ENCODE measurements at regions not wholly inside any gene's neighbourhood (a gene's known extent, or its start where the extent isn't known, plus 50 kb on each side); places are given as distances from the start of the nearest gene placed in this dataset.

DNA sequence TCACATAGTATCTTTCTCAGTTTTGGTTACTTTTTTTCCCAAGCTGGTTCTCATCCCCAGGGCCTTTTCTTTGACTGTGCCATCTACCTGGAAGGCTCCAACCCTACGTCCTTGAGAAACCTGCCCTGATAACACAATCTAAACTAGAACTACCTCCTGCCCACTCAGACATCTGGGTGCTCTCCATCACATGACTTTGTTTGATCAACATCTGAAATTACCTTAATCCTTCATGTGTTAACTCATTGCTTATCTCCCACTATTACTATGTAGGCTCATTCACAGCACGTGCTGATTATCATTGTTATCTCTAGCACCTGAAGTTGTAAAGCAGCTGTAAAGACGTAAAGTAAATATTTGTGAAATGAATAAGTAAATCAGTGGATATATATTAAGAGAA lies 784.0 kb downstream of the TMTC2 start:
- FAIRE-seq (no peak), DNase-seq (ENCODE audit: low read depth in 1 of 2, low spot score in 2 of 2) (no peak)
- H4K5ac ChIP-seq (ENCODE audit: insufficient read length, low read depth, low read length): no peak overlapping the region
- H3K9ac ChIP-seq (replicated peaks in 1 of 4; ENCODE audit: extremely low read depth in 1 of 4, low read depth in 3 of 4, low read length in 3 of 4): no peak overlapping the region
- H2BK12ac ChIP-seq (ENCODE audit: low read depth, low read length): no peak overlapping the region
- no peak overlapping the region for H3K56ac ChIP-seq (replicated peaks; ENCODE audit: insufficient read length, low read depth, low read length)
- H3K9me3 ChIP-seq (ENCODE audit: insufficient read depth in 2 of 2, low read depth in 1 of 2, low read length in 1 of 2): no peaks in the 10 kb centered on the region
- H3K27me3 ChIP-seq (replicated peaks in 1 of 4; ENCODE audit: control insufficient read depth in 3 of 4, extremely low read depth in 1 of 4, insufficient read depth in 3 of 4, low read length in 3 of 4): no peaks in the 10 kb centered on the region
- H3K23me2 ChIP-seq (ENCODE audit: low read depth, low read length): no peaks in the 10 kb centered on the region
- no peak overlapping the region for H4K8ac ChIP-seq (ENCODE audit: extremely low read depth, insufficient read depth, low read length)
- H3K79me1 ChIP-seq (ENCODE audit: low read depth, low read length): no peaks in the 10 kb centered on the region
- H2AFZ ChIP-seq (ENCODE audit: low read length): 0 out of 2 replicates have a peak overlapping the region, but pooled peaks have one; percentile 9
- CTCF ChIA-PET (ENCODE audit: partially characterized antibody): no interaction called here
- H3K4me2 ChIP-seq (ENCODE audit: insufficient read depth in 1 of 2, low read depth in 2 of 2, low read length in 2 of 2): no peak overlapping the region
- no peak overlapping the region for H3K23ac ChIP-seq (ENCODE audit: insufficient read length)
- no peak overlapping the region for H2BK5ac ChIP-seq (ENCODE audit: low read depth, low read length)
- no peak overlapping the region for H3K14ac ChIP-seq (ENCODE audit: insufficient read length)
- no peak overlapping the region for H2BK120ac ChIP-seq (replicated peaks; ENCODE audit: low read depth, low read length)
- no peak overlapping the region for H4K91ac ChIP-seq (replicated peaks; ENCODE audit: insufficient read length, low read length)
- no peak overlapping the region for H2AK5ac ChIP-seq (ENCODE audit: low read depth, low read length)
- POLR2A ChIA-PET (ENCODE audit: partially characterized antibody): no interaction called here
- no peak overlapping the region for H3K27ac ChIP-seq (ENCODE audit: low read depth, low read length)
- no peak overlapping the region for H2BK20ac ChIP-seq (ENCODE audit: low read length)
- no peak overlapping the region for H3K18ac ChIP-seq (ENCODE audit: extremely low read depth, low read length)
- no peak overlapping the region for H3K4me3 ChIP-seq (ENCODE audit: extremely low read depth in 1 of 4, insufficient read depth in 2 of 4, low read depth in 3 of 4, low read length in 4 of 4)
- H4K20me1 ChIP-seq (replicated peaks in 1 of 2; ENCODE audit: control insufficient read depth in 1 of 2, insufficient read depth in 2 of 2, low read length in 2 of 2): no peaks in the 10 kb centered on the region
- H3K36me3 ChIP-seq (ENCODE audit: control insufficient read depth in 2 of 4, insufficient read depth in 4 of 4, low read length in 3 of 4): no peaks in the 10 kb centered on the region
- no peaks in the 10 kb centered on the region for H3K79me2 ChIP-seq (ENCODE audit: control insufficient read depth in 1 of 2, insufficient read depth in 2 of 2, low read length in 2 of 2)
- no peak overlapping the region for H3K4ac ChIP-seq (replicated peaks; ENCODE audit: insufficient read length, low read depth, low read length)
- 95% methylated on average over 3 of the region's 3 CpGs; no CpG with 5 or more reads in 1 of the 2 experiments for WGBS, 2 experiments (ENCODE audit: extremely low coverage in 1 of 2, insufficient coverage in 1 of 2, insufficient read length in 1 of 2, insufficient replicate concordance in 2 of 2, low coverage in 1 of 2, low lambda C conversion rate in 2 of 2, missing lambda C conversion rate in 1 of 2)
- no peaks in the 10 kb centered on the region for H3K4me1 ChIP-seq (replicated peaks in 1 of 4; ENCODE audit: control insufficient read depth in 3 of 4, insufficient read depth in 4 of 4, low read length in 3 of 4)
- H2BK15ac ChIP-seq (ENCODE audit: low read length): no peak overlapping the region
- TF ChIP-seq EZH2 (IDR thresholded peaks at IDR 0.05; ENCODE audit: low read depth, low read length, severe bottlenecking) (no peak), CBX8 (IDR thresholded peaks at IDR 0.05; ENCODE audit: borderline replicate concordance, low read depth, low read length) (no peak), RBBP5 (IDR thresholded peaks at IDR 0.05; ENCODE audit: borderline replicate concordance, low read depth, low read length) (no peak), YY1 (IDR thresholded peaks at IDR 0.05; ENCODE audit: low read depth, low read length) (no peak), NANOG (IDR thresholded peaks at IDR 0.05; ENCODE audit: insufficient read depth, low read depth, low read length, poor library complexity, severe bottlenecking) (no peak), TBP (IDR thresholded peaks at IDR 0.05; ENCODE audit: low read depth, low read length) (no peak), TAF1 (IDR thresholded peaks at IDR 0.05; ENCODE audit: low read depth, low read length) (no peak), JUN (IDR thresholded peaks at IDR 0.05; ENCODE audit: low read depth, low read length) (no peak), GTF2F1 (IDR thresholded peaks at IDR 0.05; ENCODE audit: borderline replicate concordance, low read depth, low read length) (no peak), POLR2A (IDR thresholded peaks at IDR 0.05; ENCODE audit: control extremely low read depth in 1 of 2, low read depth in 2 of 2, low read length in 2 of 2) (no peak), SUZ12 (IDR thresholded peaks at IDR 0.05; ENCODE audit: low read length) (no peak)
- TF ChIP-seq, protein P1, sequence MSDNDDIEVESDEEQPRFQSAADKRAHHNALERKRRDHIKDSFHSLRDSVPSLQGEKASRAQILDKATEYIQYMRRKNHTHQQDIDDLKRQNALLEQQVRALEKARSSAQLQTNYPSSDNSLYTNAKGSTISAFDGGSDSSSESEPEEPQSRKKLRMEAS (IDR thresholded peaks at IDR 0.05): no peak
- TF ChIP-seq, protein P2, sequence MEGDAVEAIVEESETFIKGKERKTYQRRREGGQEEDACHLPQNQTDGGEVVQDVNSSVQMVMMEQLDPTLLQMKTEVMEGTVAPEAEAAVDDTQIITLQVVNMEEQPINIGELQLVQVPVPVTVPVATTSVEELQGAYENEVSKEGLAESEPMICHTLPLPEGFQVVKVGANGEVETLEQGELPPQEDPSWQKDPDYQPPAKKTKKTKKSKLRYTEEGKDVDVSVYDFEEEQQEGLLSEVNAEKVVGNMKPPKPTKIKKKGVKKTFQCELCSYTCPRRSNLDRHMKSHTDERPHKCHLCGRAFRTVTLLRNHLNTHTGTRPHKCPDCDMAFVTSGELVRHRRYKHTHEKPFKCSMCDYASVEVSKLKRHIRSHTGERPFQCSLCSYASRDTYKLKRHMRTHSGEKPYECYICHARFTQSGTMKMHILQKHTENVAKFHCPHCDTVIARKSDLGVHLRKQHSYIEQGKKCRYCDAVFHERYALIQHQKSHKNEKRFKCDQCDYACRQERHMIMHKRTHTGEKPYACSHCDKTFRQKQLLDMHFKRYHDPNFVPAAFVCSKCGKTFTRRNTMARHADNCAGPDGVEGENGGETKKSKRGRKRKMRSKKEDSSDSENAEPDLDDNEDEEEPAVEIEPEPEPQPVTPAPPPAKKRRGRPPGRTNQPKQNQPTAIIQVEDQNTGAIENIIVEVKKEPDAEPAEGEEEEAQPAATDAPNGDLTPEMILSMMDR (IDR thresholded peaks at IDR 0.05; ENCODE audit: control extremely low read depth in 1 of 3, insufficient read depth in 1 of 3, low read depth in 1 of 3, low read length in 3 of 3): no peak

Measured in H1 (cell line).